Hepatocyte (in vitro differentiated cells): ENCODE measurements at regions not wholly inside any gene's neighbourhood (a gene's known extent, or its start where the extent isn't known, plus 50 kb on each side); places are given as distances from the start of the nearest gene placed in this dataset.

Source experiments
- EZH2 ChIP-seq: fragments of 200-600 bp; sonication (generic); IDR thresholded peaks from 2 replicates; pipeline ENCODE4 v1.6.1; 2016; ENCODE audit warnings: antibody characterized with exemption, mild to moderate bottlenecking, borderline replicate concordance
- EZH2phosphoT487 ChIP-seq: fragments of 200-600 bp; sonication (generic); IDR thresholded peaks from one replicate; pipeline ENCODE4 v1.6.1; 2018; ENCODE audit warnings: antibody characterized with exemption, mild to moderate bottlenecking, low read depth, moderate library complexity; ENCODE audit not compliant: unreplicated experiment, severe bottlenecking
- TF ChIP-seq, protein P1 (sequence below): fragments of 200-600 bp; sonication (generic); IDR thresholded peaks from 2 replicates; pipeline ENCODE4 v1.5.1; 2016; ENCODE audit warnings: antibody characterized with exemption, mild to moderate bottlenecking; ENCODE audit not compliant: poor library complexity

- TF ChIP-seq EZH2phosphoT487, result no peak
- TF ChIP-seq EZH2, result no peak
- TF ChIP-seq, protein P1, sequence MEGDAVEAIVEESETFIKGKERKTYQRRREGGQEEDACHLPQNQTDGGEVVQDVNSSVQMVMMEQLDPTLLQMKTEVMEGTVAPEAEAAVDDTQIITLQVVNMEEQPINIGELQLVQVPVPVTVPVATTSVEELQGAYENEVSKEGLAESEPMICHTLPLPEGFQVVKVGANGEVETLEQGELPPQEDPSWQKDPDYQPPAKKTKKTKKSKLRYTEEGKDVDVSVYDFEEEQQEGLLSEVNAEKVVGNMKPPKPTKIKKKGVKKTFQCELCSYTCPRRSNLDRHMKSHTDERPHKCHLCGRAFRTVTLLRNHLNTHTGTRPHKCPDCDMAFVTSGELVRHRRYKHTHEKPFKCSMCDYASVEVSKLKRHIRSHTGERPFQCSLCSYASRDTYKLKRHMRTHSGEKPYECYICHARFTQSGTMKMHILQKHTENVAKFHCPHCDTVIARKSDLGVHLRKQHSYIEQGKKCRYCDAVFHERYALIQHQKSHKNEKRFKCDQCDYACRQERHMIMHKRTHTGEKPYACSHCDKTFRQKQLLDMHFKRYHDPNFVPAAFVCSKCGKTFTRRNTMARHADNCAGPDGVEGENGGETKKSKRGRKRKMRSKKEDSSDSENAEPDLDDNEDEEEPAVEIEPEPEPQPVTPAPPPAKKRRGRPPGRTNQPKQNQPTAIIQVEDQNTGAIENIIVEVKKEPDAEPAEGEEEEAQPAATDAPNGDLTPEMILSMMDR, result no peak
These were observed 384.2 kb upstream of the SALL3 start for GRCh38 chr18:78595453-78595852.
